Suppressor macrophage treated with lipopolysaccharide for 1 hour (primary cell): ENCODE measurements at regions not wholly inside any gene's neighbourhood (a gene's known extent, or its start where the extent isn't known, plus 50 kb on each side); places are given as distances from the start of the nearest gene placed in this dataset.
"Not testable (repeated sequence)": the region's sequence is repeated elsewhere in the genome, so short reads cannot be mapped to it uniquely, and the experiment has no call there.

Experiments used
- DNase-seq, 3 donors: peaks; one replicate each; pipeline ENCODE4 v3.0.0-alpha.2; 2020 to 2022

DNA sequence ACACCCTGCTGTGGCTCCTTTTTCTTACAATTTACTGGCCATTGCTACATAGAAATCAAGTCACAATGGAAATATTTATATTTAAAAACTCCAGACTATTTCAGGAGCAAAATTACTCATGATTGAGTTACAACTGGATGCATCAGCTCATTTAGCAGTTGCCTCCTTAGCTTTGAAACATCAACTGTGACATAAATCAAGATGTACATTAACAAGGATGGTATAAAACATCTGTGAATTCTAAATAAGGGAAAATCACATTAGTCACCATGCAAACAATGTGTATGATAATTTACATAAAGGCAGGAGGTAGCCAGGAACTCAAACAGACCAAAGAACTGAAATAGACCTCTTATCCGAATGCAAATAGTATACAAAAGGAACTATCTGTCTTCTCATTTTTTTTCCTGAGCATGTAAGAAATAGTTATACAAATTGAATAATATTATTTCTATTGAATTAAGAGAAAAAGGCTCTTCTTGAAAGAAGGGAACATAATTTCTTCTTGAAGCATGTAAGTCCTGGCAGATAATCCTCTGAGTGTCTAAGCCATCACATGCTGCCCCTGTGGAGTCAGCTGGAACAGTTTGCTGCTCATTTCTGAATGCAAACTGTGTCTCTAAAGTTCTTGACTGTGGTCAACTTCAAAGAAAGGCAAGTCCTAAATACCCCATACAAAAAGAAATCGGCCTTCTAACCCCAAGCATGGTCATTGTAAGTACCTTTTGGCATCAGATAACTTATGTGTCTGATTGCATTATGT is 151.2 kb downstream of the NAA11 start:
- no peak for DNase-seq

DNA sequence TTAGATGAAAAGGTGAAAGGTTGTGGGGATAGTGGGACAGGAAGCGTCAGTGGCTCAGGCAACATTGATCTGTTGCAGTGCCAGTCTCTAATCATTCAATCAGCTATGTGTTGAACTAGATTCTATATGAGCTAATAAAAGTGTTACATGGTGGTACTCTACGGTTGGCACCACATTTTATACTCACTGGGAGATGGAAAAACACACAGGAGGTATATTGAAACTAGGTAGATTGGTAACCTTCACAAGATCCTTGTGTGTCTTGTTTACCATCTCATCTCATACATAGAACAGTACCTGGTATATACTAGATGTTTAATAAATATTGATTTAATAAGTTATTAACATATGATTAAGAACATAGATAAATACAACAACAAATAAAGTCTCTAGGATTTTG is 152.7 kb downstream of the NAA11 start:
- DNase-seq = no peak

DNA sequence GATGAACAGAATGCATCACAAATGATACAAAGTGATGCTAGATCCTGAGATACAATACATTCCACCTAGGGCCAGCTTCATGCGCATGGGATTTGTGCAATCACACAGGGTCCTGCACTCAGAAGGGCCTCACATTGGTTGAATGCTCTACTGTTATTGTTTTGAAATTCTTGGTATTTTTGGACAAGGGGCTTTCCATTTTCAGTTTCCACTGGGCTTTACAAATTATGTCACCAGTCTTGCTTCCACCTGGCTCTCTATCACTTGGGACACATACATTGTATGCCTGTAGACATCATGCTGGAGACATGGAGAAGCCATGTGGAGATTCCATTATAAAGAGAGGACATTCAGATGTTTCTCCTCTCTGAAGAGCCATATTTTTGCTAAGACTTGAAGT is 155.8 kb downstream of the NAA11 start:
- DNase-seq = no peak

DNA sequence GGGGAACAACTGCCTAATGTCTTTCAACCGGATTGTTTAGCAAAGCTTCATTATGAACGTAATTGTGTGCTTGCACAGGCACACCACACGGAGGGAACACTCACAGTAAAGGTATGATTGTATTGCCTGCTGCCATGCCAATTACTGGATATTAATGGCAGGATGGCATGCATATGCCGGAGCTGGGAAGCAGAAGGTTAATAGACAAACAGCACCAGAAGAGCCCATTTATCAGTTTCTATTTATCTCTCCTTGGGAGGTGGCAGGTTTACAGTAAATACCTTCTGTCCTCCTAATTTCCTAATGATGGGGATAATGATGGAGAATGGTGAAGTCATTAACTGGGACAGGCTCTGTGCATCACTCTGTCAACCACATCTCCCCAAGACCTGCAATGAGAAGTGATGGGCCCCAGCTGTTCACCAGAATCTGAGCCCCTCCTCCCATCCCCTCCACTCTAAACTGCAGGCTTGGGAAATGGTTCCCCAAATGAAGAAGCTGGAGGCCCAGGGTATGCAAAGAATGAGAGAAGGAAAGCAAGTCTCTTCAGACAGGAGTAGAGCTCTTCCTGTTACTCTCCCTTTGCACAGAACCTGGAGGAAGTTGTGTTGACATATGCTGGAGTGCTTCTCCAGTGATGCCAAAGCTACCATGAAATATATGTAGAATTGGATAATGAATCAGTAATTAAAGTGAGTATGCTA is 160.8 kb downstream of the NAA11 start:
- no peak for DNase-seq

DNA sequence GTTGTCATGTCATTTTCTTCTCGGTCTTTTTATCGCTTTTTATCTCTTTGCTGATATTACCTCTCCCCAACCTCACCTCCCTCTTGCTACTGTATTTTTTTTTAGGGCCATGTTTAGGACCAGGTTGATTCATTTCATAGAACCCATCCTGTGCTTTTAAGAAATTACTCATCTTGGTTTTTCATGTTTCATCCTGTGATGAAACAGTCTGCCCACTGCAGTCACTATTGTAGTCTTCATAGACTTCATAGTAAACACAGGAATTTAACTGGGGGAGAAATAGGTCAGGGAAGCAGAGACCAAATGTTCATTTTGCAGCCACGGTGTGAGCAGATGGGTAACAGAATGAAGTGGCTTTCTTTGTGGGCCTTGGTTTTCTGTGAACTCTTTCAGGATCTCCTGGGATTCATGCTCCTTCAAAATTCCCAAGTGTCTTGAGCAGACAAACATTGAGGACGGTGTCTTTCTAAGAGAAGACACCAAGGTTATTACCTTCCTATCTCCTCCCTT is 161.8 kb downstream of the NAA11 start:
- DNase-seq = no peak

DNA sequence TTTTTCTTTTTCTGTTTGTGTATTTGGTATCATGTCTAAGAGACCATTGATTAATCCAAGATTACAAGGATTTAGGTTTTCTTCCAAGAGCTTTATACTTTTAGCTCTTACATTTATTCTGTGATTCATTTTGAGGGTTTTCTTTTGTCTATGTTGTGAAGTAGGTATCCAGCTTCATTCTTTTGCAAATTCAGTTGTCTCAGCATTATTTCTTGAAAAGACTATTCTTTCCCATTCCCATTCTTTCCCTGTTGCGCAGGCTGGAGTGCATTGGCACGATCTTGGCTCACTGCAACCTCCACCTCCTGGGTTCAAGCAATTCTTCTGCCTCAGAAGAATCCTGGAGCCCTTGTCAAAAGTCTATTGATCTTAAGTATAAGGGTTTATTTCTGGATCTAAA is 164.9 kb downstream of the NAA11 start:
- DNase-seq = no peak

DNA sequence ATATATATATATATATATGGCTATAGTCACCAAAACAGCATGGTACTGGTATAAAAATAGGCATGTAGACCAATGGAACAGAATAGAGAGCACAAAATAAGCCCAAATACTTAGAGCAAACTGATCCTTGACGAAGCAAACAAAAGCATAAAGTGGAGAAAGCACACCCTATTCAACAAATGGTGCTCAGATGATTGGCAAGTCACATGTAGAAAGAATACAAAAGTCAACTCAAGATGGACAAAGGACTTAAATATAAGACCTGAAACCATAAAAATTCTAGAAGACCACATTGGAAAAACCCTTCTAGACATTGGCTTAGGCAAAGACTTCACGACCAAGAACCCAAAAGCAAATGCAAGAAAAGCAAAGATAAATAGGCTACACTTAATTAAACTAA is 167.2 kb downstream of the NAA11 start:
- not testable (repeated sequence) for DNase-seq

DNA sequence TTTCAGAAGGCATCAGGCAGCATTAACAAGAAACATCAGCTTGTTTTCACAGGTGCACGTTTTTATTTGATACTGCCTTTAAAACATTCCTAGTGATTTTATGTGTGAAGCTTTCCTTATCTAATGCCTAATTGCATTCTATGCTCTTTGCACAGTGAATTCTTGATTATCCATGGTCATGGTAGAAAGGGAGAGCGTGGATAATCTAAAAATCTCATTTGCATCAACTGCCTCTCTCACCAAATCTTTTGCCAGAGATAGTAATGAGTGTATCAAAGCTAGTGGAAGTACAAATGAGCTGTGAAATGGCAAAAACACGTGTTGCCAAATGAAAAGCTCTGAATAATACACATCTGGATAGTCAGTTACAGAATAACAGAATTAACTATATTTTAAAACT is 170.5 kb downstream of the NAA11 start:
- DNase-seq = no peak

DNA sequence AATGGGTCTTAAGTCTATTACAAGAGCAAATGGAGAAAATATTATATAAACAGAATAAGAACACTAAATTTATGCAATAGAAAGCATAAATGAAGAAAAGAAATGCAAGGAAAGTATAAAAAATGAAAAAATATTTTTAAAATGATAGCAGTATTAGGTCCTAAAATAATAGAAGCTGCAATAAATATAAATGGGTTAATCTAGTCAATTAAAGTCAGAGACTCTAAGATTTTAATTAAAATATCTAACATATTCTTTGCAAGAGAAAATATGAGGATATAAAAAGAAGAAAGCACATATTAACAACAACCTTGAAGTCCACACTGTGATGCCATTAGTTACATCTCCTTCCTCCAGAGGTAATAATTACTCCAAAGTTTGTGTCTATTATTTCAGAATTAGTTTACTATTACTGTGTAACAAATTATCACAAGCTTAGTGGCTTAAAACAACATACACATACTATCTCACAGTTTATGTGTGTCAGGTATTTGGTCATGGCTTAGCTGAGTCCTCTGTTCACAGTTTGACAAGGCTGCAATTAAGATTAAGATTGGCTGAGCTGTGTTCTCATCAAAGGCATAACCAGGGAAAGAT is 174.9 kb downstream of the NAA11 start:
- no peak for DNase-seq

DNA sequence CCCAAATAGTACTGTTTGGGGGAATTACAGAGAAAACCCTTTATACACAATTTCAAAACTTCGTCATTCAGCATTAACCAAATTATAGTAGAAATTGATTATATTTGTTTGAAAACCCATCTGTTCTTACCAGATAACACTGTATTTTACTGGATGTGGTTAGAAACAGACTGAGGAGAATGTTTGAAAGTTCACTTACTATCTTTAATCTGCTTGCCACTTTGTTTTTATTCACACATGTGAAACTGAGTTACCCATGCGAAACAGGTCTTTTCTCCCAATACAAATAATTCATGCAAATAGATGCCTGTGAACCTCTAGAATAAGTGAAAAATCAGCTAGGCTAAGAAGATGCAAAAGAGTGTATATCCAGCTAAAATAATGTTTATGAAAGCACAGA is 177.5 kb downstream of the NAA11 start:
- DNase-seq = no peak

DNA sequence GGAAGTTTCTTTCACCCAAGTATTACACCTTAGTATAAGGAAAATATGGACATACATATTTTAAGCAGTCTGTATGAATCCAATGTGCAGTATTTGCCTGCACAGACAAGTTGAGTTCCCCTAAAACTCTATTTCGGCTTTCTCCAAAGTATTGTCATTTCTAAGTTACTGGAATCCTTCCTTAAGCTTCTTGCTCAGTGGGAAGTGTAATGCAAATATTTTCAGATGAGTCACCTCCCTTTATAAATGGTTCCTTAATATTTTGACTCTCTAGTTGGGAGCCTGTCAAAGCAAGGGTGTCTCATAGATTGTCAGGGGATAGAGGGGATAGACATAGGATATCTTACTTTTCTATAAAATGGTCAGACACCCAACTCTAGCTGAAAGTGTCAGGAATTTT is 178.6 kb downstream of the NAA11 start:
- no peak for DNase-seq

DNA sequence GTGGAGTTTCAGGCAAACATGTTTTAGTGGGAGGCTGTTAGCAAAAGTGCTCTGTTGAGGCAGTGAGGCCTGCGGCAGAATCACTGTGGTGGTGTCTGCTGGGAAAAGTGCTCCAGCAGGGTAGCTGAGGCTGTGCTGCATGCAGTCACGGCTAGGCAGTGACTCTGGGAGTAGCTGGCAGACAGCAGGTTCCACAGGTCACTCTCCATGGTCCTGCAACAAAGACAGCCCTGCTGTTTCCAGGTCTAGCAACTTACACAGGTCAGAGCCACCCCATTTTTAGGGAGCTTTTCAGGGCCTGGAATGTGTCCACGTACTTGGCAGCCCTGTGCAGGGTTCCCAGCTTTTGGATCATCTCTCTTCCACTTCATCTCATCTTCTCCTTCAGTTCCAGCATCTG is 184.3 kb downstream of the NAA11 start:
- no peak for DNase-seq

DNA sequence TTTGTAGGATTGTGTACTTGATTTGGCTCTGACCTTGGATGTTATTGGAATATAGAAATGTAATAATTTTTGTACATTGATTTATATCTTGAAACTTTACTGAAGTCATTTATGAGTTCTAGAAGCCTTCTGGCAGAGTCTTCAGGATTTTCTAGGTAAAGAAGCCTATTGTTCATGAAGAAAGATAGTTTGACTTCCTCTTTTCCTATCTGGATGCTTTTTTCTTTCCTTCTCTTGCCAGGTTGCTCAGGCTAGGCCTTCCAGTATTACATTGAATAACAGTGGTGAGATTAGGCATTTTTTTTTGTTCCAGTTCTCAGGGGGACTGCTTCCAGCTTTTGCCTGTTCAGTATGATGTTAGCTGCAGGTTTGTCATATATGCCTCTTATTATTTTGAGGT is 191.1 kb downstream of the NAA11 start:
- no peak for DNase-seq

DNA sequence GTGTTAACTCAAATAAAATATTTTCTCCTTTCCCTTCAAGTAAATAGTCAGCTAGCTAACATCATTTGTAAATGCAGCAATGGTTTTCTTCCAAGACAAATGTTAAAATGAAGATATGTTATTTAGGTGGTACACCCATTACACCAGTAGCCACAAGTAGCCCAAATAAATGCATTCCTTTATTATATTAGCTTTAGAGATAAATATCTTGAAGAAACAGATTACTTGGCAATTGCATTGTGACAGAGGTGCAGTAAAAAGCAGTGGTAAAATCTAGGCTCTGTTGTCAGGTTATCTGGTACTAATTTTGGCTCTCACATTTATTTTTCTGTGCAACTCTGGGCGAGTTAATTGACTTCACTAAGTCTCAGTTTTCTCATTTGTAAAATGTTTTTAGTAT is 193.0 kb downstream of the NAA11 start:
- DNase-seq = no peak

DNA sequence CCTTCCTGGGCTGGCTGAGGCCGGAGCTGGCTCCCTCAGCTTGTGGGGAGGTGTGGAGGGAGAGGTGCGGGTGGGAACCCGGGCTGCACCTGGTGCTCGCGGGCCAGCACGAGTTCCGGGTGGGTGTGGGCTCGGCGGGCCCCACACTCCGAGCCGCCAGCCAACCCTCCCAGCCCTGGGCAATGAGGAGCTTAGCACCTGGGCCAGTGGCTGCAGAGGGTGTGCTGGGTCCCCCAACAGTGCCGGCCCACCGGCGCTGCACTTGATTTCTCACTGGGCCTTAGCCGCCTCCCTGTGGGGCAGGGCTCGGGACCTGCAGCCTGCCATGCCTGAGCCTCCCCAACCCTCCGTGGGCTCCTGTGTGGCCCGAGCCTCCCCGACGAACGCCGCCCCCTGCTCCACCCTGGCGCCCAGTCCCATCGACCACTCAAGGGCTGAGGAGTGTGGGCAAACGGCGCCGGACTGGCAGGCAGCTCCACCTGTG is 182.7 kb upstream of the PAQR3 start:
- no peak for DNase-seq

DNA sequence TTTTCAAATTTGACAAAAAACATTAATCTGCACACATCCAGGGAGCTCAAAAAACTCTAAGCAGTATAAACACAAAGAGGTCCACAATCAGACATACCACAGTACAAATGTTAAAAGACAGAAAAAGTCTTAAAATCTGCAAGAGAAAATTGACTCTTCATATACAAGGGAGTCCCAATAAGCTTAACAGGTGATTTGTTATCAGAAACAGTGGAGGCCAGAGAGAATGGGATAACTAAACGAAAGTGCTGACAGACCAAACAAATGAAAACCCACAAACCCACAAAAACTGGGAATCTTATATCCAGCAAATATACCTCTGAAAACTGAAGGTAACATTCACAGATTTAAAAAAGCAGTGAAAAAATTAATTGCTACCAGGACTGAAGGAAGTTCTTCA is 182.0 kb upstream of the PAQR3 start:
- no peak for DNase-seq

DNA sequence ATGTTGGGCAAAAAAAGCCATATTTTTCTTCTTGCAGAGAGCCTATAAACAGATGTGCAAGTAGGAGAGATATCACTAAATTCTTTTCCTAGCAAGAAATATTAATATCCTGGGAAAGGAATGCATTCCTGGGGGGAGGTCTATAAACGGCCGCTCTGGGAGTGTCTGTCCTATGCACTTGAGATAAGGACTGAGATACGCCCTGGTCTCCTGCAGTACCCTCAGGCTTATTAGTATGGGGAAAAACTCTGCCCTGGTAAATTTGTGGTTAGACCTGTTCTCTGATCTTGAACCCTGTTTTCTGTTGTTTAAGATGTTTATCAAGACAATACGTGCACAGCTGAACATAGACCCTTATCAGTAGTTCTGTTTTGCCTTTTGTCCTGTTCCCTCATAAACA is 177.8 kb upstream of the PAQR3 start:
- DNase-seq = not testable (repeated sequence)

DNA sequence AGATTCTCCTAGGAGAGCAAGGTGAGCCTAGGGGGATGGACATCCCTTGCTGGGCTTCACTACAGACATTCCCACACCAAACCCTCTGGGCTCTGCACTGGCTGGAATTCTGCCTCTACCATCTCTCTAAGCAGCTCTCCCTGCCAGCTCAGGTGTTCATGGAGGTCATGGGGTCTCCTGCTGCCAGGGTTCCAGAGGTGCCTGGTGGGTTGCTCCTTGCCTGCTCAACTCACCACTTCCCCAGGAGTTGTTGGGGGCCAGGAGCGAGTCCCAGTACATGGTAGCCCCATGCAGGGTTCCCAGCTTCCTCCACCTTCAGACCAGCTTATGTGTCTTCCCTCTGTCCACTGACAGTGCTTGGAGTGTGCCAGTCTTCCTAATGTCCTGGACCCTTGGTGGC is 167.8 kb upstream of the PAQR3 start:
- no peak for DNase-seq

DNA sequence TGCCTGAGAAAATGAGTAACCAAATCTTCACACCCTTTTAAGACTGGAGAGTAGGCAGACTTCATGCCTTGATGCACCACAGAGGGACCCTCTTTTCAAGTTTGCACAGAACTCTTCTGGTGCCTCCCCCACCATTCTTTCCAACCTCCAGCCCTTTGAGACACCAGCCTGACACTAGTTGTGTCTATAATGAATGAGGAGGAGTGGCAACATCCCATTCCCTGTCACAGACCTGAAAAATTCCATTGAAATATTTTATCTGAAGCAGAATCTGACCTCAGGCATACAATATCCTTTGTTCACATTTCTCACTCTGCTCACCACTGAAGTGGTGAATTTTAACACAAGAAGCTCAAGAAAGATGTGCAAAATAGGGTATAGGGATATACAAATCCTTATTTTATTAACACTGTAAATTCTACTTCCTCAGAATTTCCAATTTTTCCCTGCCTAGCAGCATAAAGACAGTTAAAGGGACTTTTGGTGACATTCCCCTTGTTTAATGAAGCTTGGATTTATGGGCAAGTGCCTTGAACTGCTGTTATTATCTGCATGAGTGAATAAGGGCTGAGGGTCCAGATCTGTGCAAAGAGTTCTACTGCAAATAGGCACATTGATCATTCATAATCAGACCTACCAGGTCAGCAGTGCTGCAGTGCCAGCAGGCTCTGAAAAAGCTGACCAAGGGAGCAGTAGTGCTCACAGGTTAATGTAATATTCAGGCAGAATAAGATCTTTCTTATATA is 149.9 kb upstream of the PAQR3 start:
- no peak for DNase-seq

DNA sequence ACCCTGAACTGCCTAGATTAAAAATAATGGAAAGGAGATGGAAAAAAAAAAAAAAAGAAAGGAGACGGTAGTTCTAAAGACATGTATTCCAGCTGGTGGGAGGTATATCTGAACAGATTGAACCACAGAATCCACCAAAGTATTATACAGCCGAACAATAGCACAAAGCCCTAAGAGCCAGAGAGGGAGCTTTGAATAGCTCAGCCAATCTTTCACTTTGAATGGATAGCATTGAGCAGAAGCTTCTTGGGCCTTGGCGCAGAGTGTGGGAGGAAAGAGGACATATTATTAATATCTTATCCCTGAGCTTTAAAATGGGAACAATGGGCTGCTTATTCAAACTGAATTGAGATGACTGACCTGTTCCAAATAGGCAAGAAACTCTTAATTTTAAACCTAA is 147.8 kb upstream of the PAQR3 start:
- DNase-seq = no peak

DNA sequence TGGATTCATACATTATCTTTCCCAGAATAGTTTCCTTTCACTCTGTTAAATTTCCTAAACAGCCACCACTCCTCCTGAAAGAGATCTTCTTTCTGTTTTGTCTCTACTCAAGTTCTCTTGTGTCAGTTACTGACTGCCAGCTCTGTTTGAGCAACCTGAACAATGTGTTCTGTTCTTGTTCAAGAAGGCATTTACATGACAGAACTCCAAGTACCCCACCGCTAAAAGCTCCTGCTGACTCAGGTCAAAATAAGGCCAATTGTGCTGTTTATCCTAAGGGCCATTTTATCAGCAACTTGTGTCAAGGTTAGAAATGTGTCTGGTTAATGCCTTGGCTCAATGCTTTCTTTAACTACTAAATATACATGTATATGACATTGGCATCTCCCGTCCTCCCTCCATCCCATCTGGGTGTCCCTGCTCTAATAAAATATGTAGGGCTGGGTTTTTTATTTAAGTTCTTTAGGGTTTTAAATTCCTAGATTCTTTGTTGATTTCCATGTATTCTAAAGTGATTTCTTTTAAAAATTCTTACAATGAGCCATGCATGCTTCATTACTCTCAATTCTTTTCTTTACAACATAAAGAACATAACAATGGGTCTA is 144.3 kb upstream of the PAQR3 start:
- no peak for DNase-seq

DNA sequence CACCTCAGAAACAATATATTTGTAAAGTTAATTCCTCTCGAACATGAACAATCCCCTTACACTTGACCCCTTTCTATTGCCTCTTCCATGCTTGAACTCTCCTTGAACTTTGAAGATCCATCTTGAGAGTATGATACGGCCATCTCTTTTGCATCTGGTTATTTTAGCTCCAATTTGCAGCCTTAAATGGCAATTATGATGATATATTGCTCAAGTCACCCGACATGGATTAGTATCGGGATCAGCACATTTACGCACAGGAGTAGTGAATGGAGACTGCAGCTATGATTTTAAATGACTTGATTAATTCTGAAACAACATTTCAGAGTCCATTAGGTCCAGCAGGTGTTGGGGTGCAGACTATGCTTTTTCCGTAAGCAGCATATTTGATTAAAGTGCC is 143.8 kb upstream of the PAQR3 start:
- DNase-seq = no peak

DNA sequence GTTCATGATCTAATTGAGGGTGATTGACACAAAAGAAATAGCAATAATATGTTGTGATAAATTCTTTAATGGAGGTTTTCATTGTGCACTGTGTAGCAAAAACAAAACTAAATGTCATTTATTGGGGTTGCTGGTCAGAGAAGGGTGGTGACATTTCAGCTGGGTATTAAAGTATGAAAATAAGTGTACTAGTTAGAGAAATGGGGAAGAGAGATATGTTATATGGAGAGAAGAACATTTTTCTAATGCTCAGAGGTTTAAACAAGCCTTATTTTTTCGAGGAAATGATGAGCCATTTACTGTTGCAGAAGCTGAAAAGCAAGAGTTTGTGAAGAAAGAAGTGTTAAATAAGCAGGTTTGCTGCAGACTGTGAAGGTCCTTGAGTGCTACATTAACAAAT is 142.7 kb upstream of the PAQR3 start:
- no peak for DNase-seq
